ENCODE measurements at regions not wholly inside any gene's neighbourhood (a gene's known extent, or its start where the extent isn't known, plus 50 kb on each side); places are given as distances from the start of the nearest gene placed in this dataset.
"Not testable (repeated sequence)": the region's sequence is repeated elsewhere in the genome, so short reads cannot be mapped to it uniquely, and the experiment has no call there.

GRCh38 chr1:47684964-47685762 lies 247.3 kb downstream of the FOXD2 start:
- no peak for DNase-seq (ENCODE audit: low read depth)

GRCh38 chr1:47685763-47686066 lies 247.9 kb downstream of the FOXD2 start:
- no peak for DNase-seq (ENCODE audit: low read depth)

- no peak for DNase-seq (ENCODE audit: low read depth)
Measured at GRCh38 chr1:47686731-47687630, 249.1 kb downstream of the FOXD2 start.

- DNase-seq (ENCODE audit: low read depth) = no peak
Measured at GRCh38 chr1:47687631-47688460, 250.0 kb downstream of the FOXD2 start.

GRCh38 chr1:47688461-47689296 lies 250.8 kb downstream of the FOXD2 start:
- DNase-seq (ENCODE audit: low read depth) = no peak

- no peak for DNase-seq (ENCODE audit: low read depth)
Measured at GRCh38 chr1:47689894-47690293, 252.1 kb downstream of the FOXD2 start.

- no peak for DNase-seq (ENCODE audit: low read depth)
Measured at GRCh38 chr1:47690341-47691250, 252.8 kb downstream of the FOXD2 start.

- DNase-seq (ENCODE audit: low read depth) = not testable (repeated sequence)
Measured at GRCh38 chr1:47691293-47691692, 253.4 kb downstream of the FOXD2 start.

GRCh38 chr1:47692196-47692595 lies 254.4 kb downstream of the FOXD2 start:
- DNase-seq (ENCODE audit: low read depth) = no peak

- no peak for DNase-seq (ENCODE audit: low read depth)
Measured at GRCh38 chr1:47693115-47693514, 255.3 kb downstream of the FOXD2 start.

GRCh38 chr1:47694011-47694890 lies 256.4 kb downstream of the FOXD2 start:
- no peak for DNase-seq (ENCODE audit: low read depth)

GRCh38 chr1:47696404-47696736 lies 258.5 kb downstream of the FOXD2 start:
- DNase-seq (ENCODE audit: low read depth) = no peak

- no peak for DNase-seq (ENCODE audit: low read depth)
Measured at GRCh38 chr1:47696737-47697441, 259.0 kb downstream of the FOXD2 start.

- DNase-seq (ENCODE audit: low read depth) = no peak
Measured at GRCh38 chr1:47697616-47698335, 259.9 kb downstream of the FOXD2 start.

GRCh38 chr1:47699492-47700235 lies 261.8 kb downstream of the FOXD2 start:
- DNase-seq (ENCODE audit: low read depth) = no peak

GRCh38 chr1:47701283-47701682 lies 263.4 kb downstream of the FOXD2 start:
- DNase-seq (ENCODE audit: low read depth) = no peak

GRCh38 chr1:47701741-47702515 lies 264.1 kb downstream of the FOXD2 start:
- DNase-seq (ENCODE audit: low read depth) = no peak

All from stimulated activated CD8-positive, alpha-beta memory T cell treated with anti-CD3 and anti-CD28 coated beads, Interleukin-15, amount 100 ng/mL, for 24 hours (primary cell).